ENCODE measurements at regions not wholly inside any gene's neighbourhood (a gene's known extent, or its start where the extent isn't known, plus 50 kb on each side); places are given as distances from the start of the nearest gene placed in this dataset.

DNA sequence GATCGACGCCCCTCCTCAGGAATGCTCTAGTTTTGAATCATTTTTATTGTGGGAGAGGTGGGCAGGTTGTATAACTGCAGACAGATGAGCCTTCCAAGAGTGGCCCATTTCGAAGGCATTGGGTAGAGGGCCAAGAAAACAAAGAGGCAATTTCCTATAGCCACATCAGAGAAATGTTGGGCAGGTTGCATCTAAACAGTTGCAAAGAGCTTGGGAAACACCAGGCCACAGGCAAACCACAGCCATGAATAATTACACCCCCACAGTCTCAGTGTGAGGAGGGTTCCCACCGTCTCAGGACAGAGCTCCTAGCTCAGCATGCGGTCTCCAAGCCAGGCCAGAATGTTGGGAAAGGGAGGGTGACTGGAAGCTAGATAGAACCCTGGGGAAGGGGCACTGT, 257.3 kb downstream of the ABHD5 start:
- no peak for ATAC-seq
- TF ChIP-seq, protein P1, sequence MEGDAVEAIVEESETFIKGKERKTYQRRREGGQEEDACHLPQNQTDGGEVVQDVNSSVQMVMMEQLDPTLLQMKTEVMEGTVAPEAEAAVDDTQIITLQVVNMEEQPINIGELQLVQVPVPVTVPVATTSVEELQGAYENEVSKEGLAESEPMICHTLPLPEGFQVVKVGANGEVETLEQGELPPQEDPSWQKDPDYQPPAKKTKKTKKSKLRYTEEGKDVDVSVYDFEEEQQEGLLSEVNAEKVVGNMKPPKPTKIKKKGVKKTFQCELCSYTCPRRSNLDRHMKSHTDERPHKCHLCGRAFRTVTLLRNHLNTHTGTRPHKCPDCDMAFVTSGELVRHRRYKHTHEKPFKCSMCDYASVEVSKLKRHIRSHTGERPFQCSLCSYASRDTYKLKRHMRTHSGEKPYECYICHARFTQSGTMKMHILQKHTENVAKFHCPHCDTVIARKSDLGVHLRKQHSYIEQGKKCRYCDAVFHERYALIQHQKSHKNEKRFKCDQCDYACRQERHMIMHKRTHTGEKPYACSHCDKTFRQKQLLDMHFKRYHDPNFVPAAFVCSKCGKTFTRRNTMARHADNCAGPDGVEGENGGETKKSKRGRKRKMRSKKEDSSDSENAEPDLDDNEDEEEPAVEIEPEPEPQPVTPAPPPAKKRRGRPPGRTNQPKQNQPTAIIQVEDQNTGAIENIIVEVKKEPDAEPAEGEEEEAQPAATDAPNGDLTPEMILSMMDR (IDR thresholded peaks at IDR 0.05): no peak
- no peak overlapping the region for H3K27ac ChIP-seq
- H3K9me3 ChIP-seq: no peaks in the 10 kb centered on the region
- H3K36me3 ChIP-seq: no peaks in the 10 kb centered on the region
- H3K27me3 ChIP-seq: peaks cover 48% of the 10 kb centered on the region
- H3K4me3 ChIP-seq: no peak overlapping the region
- WGBS, 2 donors (ENCODE audit: low coverage in 1 of 2): 66 to 80% methylated on average over 2 to 5 of the region's 5 CpGs
- no peaks in the 10 kb centered on the region for H3K4me1 ChIP-seq

DNA sequence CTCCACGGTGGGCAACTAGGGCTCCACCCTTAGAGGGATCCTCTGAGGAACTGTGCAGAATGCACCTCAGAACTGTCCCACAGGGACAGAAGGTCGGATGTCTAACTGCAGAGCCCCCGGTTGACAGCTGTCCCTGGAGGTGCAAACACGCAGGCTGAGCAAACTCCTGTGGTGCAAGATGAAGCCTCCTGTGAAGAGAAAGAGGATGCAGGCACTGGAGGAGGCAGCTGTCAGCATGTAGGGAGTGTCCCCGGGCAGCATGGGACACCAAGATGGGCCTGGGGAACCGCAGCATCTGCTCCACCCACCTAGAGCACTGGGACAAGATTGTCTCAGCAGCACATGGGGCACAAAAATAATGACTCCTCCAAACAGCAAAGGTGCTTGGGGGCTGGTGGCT, 258.9 kb downstream of the ABHD5 start:
- Histone ChIP-seq H3K4me1 (peaks cover 0 to 8% (median 0%) of the 10 kb centered on the region in 3 donors), H3K27me3 (peaks cover 48% of the 10 kb centered on the region), H3K4me3 (no peak overlapping the region), H3K36me3 (no peaks in the 10 kb centered on the region), H3K9me3 (no peaks in the 10 kb centered on the region), H3K27ac (no peak overlapping the region)
- TF ChIP-seq POLR2A (IDR thresholded peaks at IDR 0.05): no peak
- TF ChIP-seq, protein P1 (IDR thresholded peaks at IDR 0.05): no peak
- no peak for TF ChIP-seq POLR2AphosphoS5 (IDR thresholded peaks at IDR 0.05)
- no peak for TF ChIP-seq EP300 (IDR thresholded peaks at IDR 0.05)
- 50 to 67% methylated on average over 1 to 3 of the region's 6 CpGs for WGBS, 2 donors (ENCODE audit: low coverage in 1 of 2)
- ATAC-seq: no peak

DNA sequence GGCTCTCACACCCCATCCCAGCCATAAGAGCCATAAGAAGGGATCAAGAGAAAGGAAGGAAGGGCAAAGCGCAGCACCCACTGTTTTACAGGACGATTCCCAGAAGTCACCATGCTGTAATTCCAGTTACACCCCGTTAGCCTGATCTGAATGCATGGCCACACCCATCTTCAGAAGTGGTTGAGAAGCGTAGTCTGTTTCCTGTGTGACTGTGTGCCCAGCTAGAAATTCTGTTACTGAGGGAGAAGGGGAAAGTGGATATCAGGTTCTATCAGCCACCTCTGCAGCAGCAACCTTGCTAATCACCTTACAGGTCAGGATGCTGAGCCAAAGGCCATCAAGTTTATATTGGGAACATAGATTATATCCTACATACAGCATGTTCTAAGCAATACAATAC, 260.0 kb downstream of the ABHD5 start:
- Histone ChIP-seq H3K4me3 (no peak overlapping the region), H3K27ac (no peak overlapping the region), H3K4me1 (peaks cover 0 to 8% (median 0%) of the 10 kb centered on the region in 3 donors), H3K36me3 (no peaks in the 10 kb centered on the region), H3K9me3 (no peaks in the 10 kb centered on the region), H3K27me3 (peaks cover 44% of the 10 kb centered on the region)
- TF ChIP-seq, protein P1 (IDR thresholded peaks at IDR 0.05): no peak
- no peak for TF ChIP-seq POLR2AphosphoS5 (IDR thresholded peaks at IDR 0.05)
- TF ChIP-seq EP300 (IDR thresholded peaks at IDR 0.05): no peak
- no peak for TF ChIP-seq POLR2A (IDR thresholded peaks at IDR 0.05)
- ATAC-seq: no peak
- WGBS, 2 donors (ENCODE audit: low coverage in 1 of 2): 51% methylated on average over 4 of the region's 4 CpGs; no CpG with 5 or more reads in 1 of the 2 donors

DNA sequence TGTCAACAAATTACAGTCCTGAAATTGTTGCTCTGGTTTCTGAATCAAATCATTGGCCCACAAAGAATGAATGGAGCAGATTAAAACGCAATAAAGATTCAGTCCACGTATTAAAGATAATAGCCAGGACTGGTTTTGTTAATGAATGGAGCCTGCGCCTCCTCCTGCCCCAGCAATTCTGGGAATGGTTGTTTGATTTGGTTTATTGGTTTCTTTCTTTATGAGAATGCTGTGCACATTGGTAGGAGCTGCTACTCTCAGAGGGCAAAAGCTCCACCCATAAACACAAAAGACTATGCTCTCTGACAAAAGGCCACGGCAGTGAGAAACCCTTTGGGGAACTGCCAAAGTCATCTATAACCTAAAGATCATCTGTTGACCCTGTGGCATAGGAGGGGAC, 261.1 kb downstream of the ABHD5 start:
- Histone ChIP-seq H3K4me1 (peaks cover 0 to 8% (median 0%) of the 10 kb centered on the region in 3 donors), H3K9me3 (no peaks in the 10 kb centered on the region), H3K4me3 (no peak overlapping the region), H3K36me3 (no peaks in the 10 kb centered on the region), H3K27ac (no peak overlapping the region), H3K27me3 (peaks cover 34% of the 10 kb centered on the region)
- TF ChIP-seq POLR2AphosphoS5 (IDR thresholded peaks at IDR 0.05) (no peak), EP300 (IDR thresholded peaks at IDR 0.05) (no peak), POLR2A (IDR thresholded peaks at IDR 0.05) (no peak)
- TF ChIP-seq, protein P1 (IDR thresholded peaks at IDR 0.05): no peak
- no peak for ATAC-seq
- WGBS, 2 donors (ENCODE audit: low coverage in 1 of 2): 81 to 90% methylated on average over 2 to 4 of the region's 4 CpGs

DNA sequence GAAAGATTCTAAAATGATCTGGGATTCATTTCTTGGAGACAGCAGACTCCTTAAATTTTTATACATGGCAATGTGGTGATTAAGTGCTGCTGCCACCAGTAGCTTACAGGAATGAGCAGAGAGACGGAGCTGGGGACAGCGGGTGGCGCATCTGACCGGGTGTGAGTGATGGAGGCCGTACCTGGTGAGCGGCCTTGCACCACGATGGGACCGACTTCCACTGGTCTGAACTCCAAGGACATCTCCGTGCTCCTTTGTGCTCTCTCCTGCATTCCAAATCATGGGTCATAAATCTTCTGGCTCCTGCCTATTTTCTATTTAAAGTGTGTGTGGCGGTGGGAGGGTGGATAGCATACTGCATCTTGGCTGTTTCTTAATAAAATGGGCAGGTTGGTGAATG, 262.6 kb downstream of the ABHD5 start:
- Histone ChIP-seq H3K27me3 (peaks cover 29% of the 10 kb centered on the region), H3K4me3 (no peak overlapping the region), H3K36me3 (no peaks in the 10 kb centered on the region), H3K4me1 (peaks cover 0 to 8% (median 0%) of the 10 kb centered on the region in 3 donors), H3K27ac (no peak overlapping the region), H3K9me3 (no peaks in the 10 kb centered on the region)
- WGBS, 2 donors (ENCODE audit: low coverage in 1 of 2): 19 to 63% methylated on average over 3 to 10 of the region's 10 CpGs
- no peak for ATAC-seq
- TF ChIP-seq POLR2AphosphoS5 (IDR thresholded peaks at IDR 0.05): no peak
- TF ChIP-seq POLR2A (IDR thresholded peaks at IDR 0.05): no peak
- TF ChIP-seq EP300 (IDR thresholded peaks at IDR 0.05): no peak
- TF ChIP-seq, protein P1 (IDR thresholded peaks at IDR 0.05): no peak

All from gastroesophageal sphincter (tissue), 4 donors.